Keratinocyte (primary cell): ENCODE measurements at regions not wholly inside any gene's neighbourhood (a gene's known extent, or its start where the extent isn't known, plus 50 kb on each side); places are given as distances from the start of the nearest gene placed in this dataset.

ENCODE experiments used
- DNase-seq: peaks from one replicate; pipeline ENCODE4 v3.0.0-alpha.2; 2011; ENCODE audit warnings: low read depth, missing footprints, low spot score
- FAIRE-seq: peaks from 2 replicates; lab custom pipeline; 2011; peaks lifted over from hg19 to GRCh38; lab: Jason Lieb, UNC
- H2AFZ ChIP-seq: 2 replicates; pipeline ENCODE4 v1.6.0; 2012; ENCODE audit warnings: low read length, control low read depth, inconsistent platforms; ENCODE audit not compliant: control insufficient read depth
- H3K27ac ChIP-seq: 2 replicates; pipeline ENCODE4 v1.5.1; 2011; ENCODE audit warnings: low read length; ENCODE audit not compliant: control insufficient read depth, insufficient read depth
- H3K27me3 ChIP-seq: 3 replicates; pipeline ENCODE4 v1.6.0; 2011; ENCODE audit warnings: low read length; ENCODE audit not compliant: control insufficient read depth, insufficient read depth; ENCODE audit errors: extremely low read depth
- H3K36me3 ChIP-seq, 2 experiments: 2 replicates in 1 of 2; 3 replicates in 1 of 2; pipeline ENCODE4 v1.5.1; 2011; ENCODE audit warnings: low read length in 2 of 2, mild to moderate bottlenecking in 1 of 2; ENCODE audit not compliant: control insufficient read depth in 2 of 2, insufficient read depth in 2 of 2; ENCODE audit errors: extremely low read depth in 1 of 2
- H3K4me1 ChIP-seq: 3 replicates; pipeline ENCODE4 v1.5.1; 2011; ENCODE audit warnings: low read length; ENCODE audit not compliant: control insufficient read depth, insufficient read depth; ENCODE audit errors: extremely low read depth
- H3K4me2 ChIP-seq: 3 replicates; pipeline ENCODE4 v1.6.0; 2011; ENCODE audit warnings: low read depth, low read length; ENCODE audit not compliant: control insufficient read depth, insufficient read depth; ENCODE audit errors: extremely low read depth
- H3K4me3 ChIP-seq, 3 experiments: fragments of 200-600 bp in 1 of 3; sonication (generic) in 1 of 3; 2 replicates in 2 of 3; 3 replicates in 1 of 3; pipeline ENCODE4 v1.5.1; 2011 to 2016; ENCODE audit warnings: low read length in 3 of 3, mild to moderate bottlenecking in 3 of 3, control low read depth in 2 of 3, inconsistent platforms in 1 of 3, low read depth in 1 of 3, mixed read lengths in 1 of 3, mixed run types in 1 of 3, moderate library complexity in 1 of 3; ENCODE audit not compliant: control insufficient read depth in 2 of 3, insufficient read depth in 2 of 3; ENCODE audit errors: extremely low read depth in 1 of 3
- H3K79me2 ChIP-seq: 2 replicates; pipeline ENCODE4 v1.6.0; 2012; ENCODE audit warnings: low read length; ENCODE audit not compliant: control insufficient read depth, insufficient read depth
- H3K9ac ChIP-seq: 3 replicates; pipeline ENCODE4 v1.6.0; 2011; ENCODE audit warnings: low read length; ENCODE audit not compliant: control insufficient read depth, insufficient read depth; ENCODE audit errors: extremely low read depth
- H3K9me1 ChIP-seq: 3 replicates; pipeline ENCODE4 v1.6.0; 2011; ENCODE audit warnings: low read length; ENCODE audit not compliant: control insufficient read depth, insufficient read depth; ENCODE audit errors: extremely low read depth
- H3K9me3 ChIP-seq: 2 replicates; pipeline ENCODE4 v1.5.1; 2012; ENCODE audit warnings: low read depth, low read length; ENCODE audit not compliant: control insufficient read depth
- H4K20me1 ChIP-seq: 3 replicates; pipeline ENCODE4 v1.6.0; 2011; ENCODE audit warnings: low read length; ENCODE audit not compliant: control insufficient read depth, insufficient read depth; ENCODE audit errors: extremely low read depth
- CTCF ChIP-seq, 3 experiments: IDR thresholded peaks in 1 of 3; conservative IDR thresholded peaks in 1 of 3; optimal IDR thresholded peaks in 1 of 3; 2 replicates in 2 of 3; 3 replicates in 1 of 3; pipeline versions ENCODE3 to v1.5.1; 2011; ENCODE audit warnings: low read length in 3 of 3, mild to moderate bottlenecking in 3 of 3, moderate library complexity in 2 of 3, control low read depth in 1 of 3, inconsistent platforms in 1 of 3; ENCODE audit not compliant: insufficient read depth in 2 of 3; ENCODE audit errors: extremely low read depth in 1 of 3
- EZH2 ChIP-seq: IDR thresholded peaks from one replicate; pipeline ENCODE4 v1.6.1; 2012; ENCODE audit warnings: inconsistent platforms, mild to moderate bottlenecking, low read length, moderate library complexity
- dilution Hi-C: fragments of 300-500 bp; cut with MboI; formaldehyde crosslinking; loops from one replicate; pipeline ENCODE4 v1.7.0; 2020; ENCODE audit warnings: low sequenced_read_pairs; ENCODE audit not compliant: extremely low pct_ligation_motif_present

- H3K4me2 ChIP-seq: no peak overlapping the region
- no peaks in the 10 kb centered on the region for H3K27me3 ChIP-seq
- H2AFZ ChIP-seq: no peak overlapping the region
- H3K79me2 ChIP-seq: no peaks in the 10 kb centered on the region
- H3K36me3 ChIP-seq: peaks cover 4 to 12% of the 10 kb centered on the region in 2 experiments
- H3K27ac ChIP-seq: no peak overlapping the region
- H3K4me3 ChIP-seq: no peak overlapping the region
- H3K9me1 ChIP-seq: peaks cover 2% of the 10 kb centered on the region
- H4K20me1 ChIP-seq: no peaks in the 10 kb centered on the region
- no peaks in the 10 kb centered on the region for H3K4me1 ChIP-seq
- no peak overlapping the region for H3K9ac ChIP-seq
- no peaks in the 10 kb centered on the region for H3K9me3 ChIP-seq
- FAIRE-seq: no peak
- DNase-seq: no peak
- TF ChIP-seq CTCF (optimal IDR thresholded peaks at IDR 0.05 in 1 of 3, IDR thresholded peaks at IDR 0.05 in 1 of 3, conservative IDR thresholded peaks at IDR 0.05 in 1 of 3; ENCODE audit: extremely low read depth in 1 of 3, insufficient read depth in 2 of 3, low read length in 3 of 3) (no peak), EZH2 (no peak)
- dilution Hi-C loops: no loop called here
Measured at GRCh38 chr20:3339076-3339475, 68.4 kb downstream of the DNAAF9 start.

- no peaks in the 10 kb centered on the region for H3K9me3 ChIP-seq
- dilution Hi-C loops: no loop called here
- no peak overlapping the region for H3K27ac ChIP-seq
- FAIRE-seq (no peak), DNase-seq (no peak)
- no peak overlapping the region for H2AFZ ChIP-seq
- no peak overlapping the region for H3K4me2 ChIP-seq
- H3K9ac ChIP-seq: no peak overlapping the region
- H3K9me1 ChIP-seq: peaks cover 2% of the 10 kb centered on the region
- TF ChIP-seq EZH2: no peak
- TF ChIP-seq CTCF (optimal IDR thresholded peaks at IDR 0.05 in 1 of 3, IDR thresholded peaks at IDR 0.05 in 1 of 3, conservative IDR thresholded peaks at IDR 0.05 in 1 of 3; ENCODE audit: extremely low read depth in 1 of 3, insufficient read depth in 2 of 3, low read length in 3 of 3): no peak
- no peaks in the 10 kb centered on the region for H4K20me1 ChIP-seq
- no peaks in the 10 kb centered on the region for H3K79me2 ChIP-seq
- no peaks in the 10 kb centered on the region for H3K27me3 ChIP-seq
- no peak overlapping the region for H3K4me3 ChIP-seq
- H3K36me3 ChIP-seq: peaks cover 4 to 14% of the 10 kb centered on the region in 2 experiments
- H3K4me1 ChIP-seq: no peaks in the 10 kb centered on the region
Measured at GRCh38 chr20:3334156-3334943, 73.1 kb downstream of the DNAAF9 start.
